AML-193 (cell line): ENCODE measurements at regions not wholly inside any gene's neighbourhood (a gene's known extent, or its start where the extent isn't known, plus 50 kb on each side); places are given as distances from the start of the nearest gene placed in this dataset.
"Not testable (repeated sequence)": the region's sequence is repeated elsewhere in the genome, so short reads cannot be mapped to it uniquely, and the experiment has no call there.

Source experiments
- DNase-seq, 2 experiments: peaks; one replicate each; lab custom pipeline; 2025; lab: John Stamatoyannopoulos, UW

- no peak for DNase-seq
These were observed 275.6 kb downstream of the KLF5 start for GRCh38 chr13:73334445-73334844.

DNA sequence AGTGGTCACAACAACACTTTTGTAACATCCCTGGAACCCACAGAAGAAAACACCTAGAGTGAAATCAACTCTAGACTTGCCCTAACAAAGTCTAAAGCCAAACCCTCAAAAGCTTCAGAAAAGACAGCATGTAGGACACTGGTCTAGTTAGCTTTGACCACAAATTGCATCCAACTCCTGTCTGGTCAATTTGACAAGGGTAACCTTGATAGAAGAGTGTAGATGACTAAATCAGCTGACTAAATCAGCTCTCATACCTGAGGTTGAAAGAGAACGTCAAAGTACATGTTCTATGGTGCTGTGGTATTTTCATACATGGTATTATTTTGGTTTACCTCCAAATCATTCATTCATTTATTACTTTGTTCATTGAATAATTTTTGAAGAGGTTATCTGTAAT is 272.8 kb downstream of the KLF5 start:
- DNase-seq, result no peak

DNA sequence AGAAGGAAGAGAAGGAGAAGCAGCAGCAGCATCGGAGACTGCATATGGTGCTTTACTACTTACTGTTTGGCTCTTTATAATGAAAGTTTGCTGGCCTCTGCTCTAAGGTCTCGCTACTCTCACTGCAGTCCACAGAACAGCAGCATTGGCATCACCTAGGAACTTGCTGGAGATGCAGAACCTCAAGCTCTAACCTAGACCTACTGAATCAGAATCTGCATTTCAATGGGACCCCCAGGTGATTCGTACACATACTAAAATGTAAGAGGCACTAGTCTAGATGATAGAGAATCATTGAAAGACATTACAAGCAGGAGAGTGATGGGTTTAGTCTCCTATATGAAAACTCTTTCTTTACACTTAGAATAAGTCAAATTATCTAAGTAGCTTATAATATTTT is 270.6 kb downstream of the KLF5 start:
- DNase-seq, result no peak

DNA sequence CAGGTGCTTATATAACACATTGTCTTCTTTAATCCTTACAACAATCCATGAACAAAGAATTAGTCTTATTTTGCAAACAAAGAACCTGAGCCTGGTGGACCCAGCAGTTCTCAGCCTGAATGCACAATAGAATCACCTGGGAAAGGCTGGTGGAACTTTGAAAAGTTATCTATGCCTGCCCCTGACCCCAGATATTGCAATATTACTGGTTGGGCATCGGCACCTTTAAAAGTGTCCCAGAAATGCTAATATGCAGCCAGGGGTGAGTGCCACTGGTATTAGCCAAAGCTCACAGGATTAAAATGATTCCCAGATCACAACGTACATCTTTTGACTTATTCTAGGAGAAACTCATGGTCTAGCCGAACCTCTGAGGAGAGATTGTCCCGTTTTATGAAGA is 268.8 kb downstream of the KLF5 start:
- no peak for DNase-seq

DNA sequence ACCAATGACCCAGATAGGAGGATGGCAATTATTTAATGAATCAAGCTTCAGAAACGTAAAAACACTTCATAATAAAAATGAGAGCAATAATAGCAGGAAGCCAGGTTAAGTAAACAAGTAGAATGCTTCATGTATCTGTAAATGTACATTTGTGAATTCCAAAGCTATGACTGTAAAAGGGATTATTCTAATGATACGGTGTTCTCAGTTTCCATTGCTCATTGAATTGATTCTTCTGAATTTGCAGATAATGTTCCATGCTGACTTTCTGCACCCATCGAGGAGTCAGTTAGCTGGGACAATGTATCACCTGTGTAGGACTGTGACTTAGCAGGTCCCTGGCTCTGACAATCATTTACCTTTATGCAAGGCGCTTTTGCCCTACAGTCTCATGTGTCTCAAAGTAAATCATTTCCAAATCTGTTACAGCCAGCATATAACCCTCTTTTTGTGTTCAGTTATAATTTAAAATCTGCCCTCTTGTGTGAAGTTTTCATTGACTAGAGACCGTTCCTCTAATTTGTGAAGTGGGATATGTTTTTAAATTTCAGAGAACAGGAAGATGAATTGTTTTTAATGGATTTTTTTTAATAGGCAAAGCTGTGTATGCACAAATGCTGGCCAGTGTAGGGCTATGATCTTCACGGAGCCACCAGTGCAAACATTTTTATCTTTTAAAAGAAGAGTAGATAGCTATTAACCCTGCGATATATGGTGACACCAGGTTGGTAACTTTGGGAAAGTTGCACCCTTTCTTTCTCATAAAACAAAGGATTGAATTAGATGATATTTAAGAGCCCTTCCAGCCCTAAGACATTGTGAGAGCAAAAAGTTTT is 267.1 kb downstream of the KLF5 start:
- no peak for DNase-seq

DNA sequence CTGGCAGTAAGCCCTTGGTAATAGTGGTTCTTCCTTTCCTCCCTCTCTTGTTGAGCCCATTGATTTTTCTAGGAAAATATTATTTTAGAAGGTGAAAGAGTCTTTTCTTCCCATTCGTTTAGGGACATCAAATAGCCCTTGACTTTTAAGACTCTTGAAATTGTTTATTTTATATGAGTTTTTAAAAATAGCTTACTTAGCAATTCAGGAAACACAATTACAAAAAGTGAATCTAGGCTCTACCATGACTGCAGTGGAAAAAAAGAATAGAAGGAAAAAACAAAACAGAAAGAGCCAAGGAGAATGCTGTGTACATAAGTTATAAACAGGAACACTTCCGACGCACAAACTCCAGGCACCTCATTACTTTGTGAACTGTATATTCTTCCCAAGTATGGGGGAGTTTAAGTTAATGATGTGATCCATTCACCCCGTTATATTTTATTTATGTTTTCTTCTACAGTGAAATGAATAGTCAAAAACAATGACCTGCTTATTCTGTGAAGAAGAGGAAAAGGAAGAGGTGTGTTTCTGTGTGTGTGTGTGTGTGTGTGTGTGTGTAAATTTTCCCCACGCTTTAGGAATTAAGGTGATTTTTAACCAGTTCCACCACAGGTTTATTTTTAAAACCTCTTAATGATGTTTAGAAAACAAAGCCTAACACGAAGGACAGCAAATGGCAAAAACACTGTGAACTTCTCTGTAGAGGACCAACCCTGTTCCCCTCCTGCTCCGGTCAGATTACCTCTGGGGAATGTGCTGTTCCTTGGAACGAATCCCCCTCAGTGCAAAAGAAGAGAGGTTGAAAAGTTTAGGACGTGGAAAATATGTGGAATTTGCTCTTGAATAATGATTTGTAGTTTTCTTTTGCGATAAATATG is 266.3 kb downstream of the KLF5 start:
- DNase-seq, result no peak

GRCh38 chr13:73323615-73324014 is 264.8 kb downstream of the KLF5 start:
- no peak for DNase-seq

GRCh38 chr13:73321043-73321442 is 262.2 kb downstream of the KLF5 start:
- DNase-seq, result no peak

DNA sequence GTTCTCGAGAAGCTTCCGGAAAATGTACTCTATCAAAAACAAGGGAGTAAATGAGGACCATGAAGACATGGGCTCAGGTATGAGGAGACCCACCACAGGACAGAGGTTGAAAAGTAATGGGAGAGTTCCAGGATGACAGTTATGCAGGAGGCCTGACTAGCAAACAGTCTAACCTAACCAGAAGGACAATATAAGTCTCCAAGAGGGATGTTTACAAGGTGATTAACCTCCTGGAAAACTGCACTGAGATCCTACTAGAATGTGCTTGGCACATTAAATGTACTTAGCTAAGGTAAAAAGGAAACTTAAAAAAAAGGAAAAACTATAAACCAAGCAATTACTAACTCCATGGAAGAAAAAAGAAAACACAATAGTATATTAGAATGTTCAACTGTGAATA is 258.3 kb downstream of the KLF5 start:
- DNase-seq, result no peak

DNA sequence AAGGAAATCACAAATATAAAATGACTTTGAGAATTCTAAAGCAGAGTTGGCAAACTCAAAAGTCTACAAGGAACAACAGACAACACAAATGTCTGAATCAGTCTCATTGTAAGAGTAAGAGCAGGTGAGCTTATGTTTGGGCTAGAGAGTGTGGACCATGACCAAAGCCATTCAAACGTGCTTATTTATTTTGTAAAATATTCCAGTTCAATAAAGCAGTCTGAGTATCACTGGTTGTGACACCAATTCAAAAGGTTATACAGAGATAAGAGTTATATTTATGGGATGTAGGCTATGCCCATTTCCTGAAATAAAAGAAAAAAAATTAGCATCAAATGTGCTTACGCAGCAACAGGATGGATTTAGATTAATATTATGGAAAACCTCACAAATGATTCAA is 251.6 kb downstream of the KLF5 start:
- no peak for DNase-seq

DNA sequence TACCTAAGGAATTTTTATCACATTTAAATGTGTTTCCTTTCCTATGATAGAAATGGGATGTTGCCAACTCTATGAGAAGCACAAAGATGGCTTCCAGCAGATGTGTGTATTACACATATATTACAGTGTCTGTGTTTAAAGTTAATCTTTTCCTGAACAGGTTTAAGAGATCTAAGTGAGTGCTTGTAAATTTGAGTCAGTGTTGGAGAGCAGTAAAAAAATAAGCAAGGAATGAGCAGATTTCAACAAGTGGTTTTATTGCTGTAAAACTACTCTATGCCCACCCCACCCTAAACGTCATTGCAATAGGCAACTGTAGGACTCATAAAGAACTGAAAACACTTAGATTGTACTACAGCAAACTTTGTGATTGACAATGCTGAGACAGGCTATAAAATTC is 248.7 kb downstream of the KLF5 start:
- no peak for DNase-seq

- no peak for DNase-seq
These were observed 247.9 kb downstream of the KLF5 start for GRCh38 chr13:73306688-73307087.

- no peak for DNase-seq
These were observed 245.6 kb downstream of the KLF5 start for GRCh38 chr13:73304442-73304841.

- DNase-seq, result no peak
These were observed 245.0 kb downstream of the KLF5 start for GRCh38 chr13:73303851-73304250.

GRCh38 chr13:73301622-73302021 is 242.8 kb downstream of the KLF5 start:
- DNase-seq, result not testable (repeated sequence)

- DNase-seq, result no peak
These were observed 242.1 kb downstream of the KLF5 start for GRCh38 chr13:73300718-73301425.

- no peak for DNase-seq
These were observed 241.0 kb downstream of the KLF5 start for GRCh38 chr13:73299787-73300186.

GRCh38 chr13:73293913-73294523 is 235.2 kb downstream of the KLF5 start:
- DNase-seq, result no peak

DNA sequence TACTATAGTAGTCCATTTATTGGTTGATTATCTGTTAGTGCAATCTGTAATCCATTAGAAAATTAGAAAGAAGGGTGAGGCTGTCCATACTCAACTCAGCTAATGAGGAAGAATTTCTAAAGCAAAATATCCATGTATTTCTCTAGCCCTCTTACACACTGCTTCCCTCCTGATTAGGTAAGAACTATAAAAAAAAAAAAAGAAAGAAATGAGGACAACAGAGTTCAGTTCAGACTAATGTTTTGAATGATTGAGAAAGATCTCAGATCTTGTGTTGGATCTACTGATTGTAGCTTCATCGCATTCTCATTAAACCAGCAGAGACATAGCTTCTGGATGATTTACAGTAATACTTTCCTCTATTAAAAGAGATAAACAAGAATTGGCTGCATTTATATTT is 233.3 kb downstream of the KLF5 start:
- no peak for DNase-seq

DNA sequence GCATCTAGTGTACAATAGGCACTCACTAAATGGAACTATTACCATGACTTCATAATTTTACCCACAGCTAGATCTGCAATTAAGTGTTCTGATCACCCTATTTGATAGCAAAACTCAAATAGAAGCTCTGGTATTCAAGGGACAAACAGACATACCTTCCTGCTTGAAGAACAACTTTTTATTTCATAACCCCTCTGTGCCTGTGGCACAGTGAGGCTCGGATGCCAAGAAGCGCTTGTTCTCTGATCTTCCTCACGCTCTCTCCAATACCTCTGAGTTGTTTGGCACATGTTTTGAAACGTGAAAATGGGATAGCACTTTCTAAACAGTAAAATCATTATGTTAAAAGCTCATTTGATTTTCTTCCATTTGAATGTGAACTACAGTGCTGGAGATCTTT is 232.0 kb downstream of the KLF5 start:
- DNase-seq, result no peak

DNA sequence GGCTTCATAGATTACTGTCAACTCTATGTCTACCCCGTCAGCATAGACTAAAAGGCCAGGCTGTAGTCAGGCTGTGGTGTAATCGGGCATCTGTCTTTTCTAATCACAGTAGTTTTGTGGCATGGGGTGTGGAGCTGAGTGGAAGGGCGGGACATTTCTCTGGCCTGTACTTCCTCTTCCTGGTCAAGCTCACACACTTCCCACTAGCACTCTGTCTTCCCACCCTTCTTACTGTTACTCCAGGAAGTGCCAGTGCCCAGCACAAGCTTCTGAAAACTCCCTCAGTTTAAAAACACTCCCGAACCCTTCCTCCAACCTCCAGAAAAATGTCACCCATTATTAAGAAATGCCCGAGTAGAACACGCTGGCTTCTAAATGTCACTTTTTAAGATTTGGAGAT is 229.8 kb downstream of the KLF5 start:
- no peak for DNase-seq

DNA sequence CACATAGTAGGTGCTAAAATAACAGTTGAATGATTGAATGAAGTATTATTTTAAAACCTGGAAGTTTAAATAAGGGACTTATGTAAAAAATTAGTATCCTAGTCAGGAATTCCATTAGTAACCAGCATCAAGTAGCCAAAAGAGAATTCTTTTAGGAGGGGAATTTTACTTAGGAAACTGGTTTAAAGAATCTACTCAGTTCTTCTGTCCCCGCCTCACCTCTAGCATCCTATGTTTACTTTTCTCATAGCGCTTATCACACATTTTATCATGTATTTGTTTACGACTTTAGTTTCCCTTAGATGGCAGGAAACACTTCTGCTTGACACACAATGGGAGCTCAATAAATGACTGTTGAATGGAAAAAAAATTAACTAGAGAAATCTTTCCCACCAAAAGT is 229.0 kb downstream of the KLF5 start:
- no peak for DNase-seq
